GM12892 (cell line): ENCODE measurements at regions not wholly inside any gene's neighbourhood (a gene's known extent, or its start where the extent isn't known, plus 50 kb on each side); places are given as distances from the start of the nearest gene placed in this dataset.

ENCODE experiments used
- POLR2A ChIP-seq: IDR thresholded peaks from 2 replicates; pipeline ENCODE4 v1.6.1; 2011; ENCODE audit warnings: low read depth, low read length, control low read depth
- POLR2AphosphoS5 ChIP-seq: IDR thresholded peaks from 2 replicates; pipeline ENCODE4 v1.6.1; 2011; ENCODE audit warnings: low read depth, low read length, control low read depth
- TAF1 ChIP-seq: IDR thresholded peaks from 2 replicates; pipeline ENCODE4 v1.6.1; 2011; ENCODE audit warnings: low read depth, mild to moderate bottlenecking, control low read depth, low read length, borderline replicate concordance

DNA sequence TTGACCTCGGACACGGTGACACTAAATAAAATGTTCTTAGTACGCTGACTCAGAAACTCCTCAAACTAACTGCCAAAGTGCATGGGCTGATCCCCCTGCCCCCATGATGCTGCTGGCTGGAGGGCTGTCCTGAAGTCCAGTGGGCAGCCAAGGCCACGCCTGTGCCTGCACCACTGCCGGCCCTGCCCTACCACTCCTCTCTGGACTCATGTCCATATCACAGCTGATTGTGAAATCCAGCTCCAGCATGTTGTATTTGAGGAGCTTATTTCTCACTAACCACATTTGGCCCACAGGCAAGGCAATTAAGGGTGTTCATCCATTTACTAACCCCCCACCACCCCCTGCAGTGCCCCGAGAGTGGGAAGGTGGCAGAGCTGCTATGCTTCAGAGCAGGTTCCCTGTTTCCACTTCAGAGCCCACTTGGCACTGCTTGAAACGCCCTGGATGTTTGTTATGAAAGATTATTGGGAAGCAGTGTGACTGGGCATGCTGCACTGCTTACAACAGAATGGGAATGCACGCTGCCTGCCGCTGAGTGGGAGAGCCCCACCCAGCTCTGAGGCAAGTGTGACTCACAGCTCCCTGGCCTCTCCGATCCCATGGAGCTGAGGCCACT, 114.0 kb downstream of the UQCRFS1 start:
- TF ChIP-seq TAF1 (no peak), POLR2A (no peak), POLR2AphosphoS5 (no peak)
